OCI-LY7 (cell line): ENCODE measurements at regions not wholly inside any gene's neighbourhood (a gene's known extent, or its start where the extent isn't known, plus 50 kb on each side); places are given as distances from the start of the nearest gene placed in this dataset.

Source experiments
- EZH2phosphoT487 ChIP-seq: fragments of 200-600 bp; sonication (generic); IDR thresholded peaks from 2 replicates; pipeline ENCODE4 v1.6.1; 2018; ENCODE audit warnings: low read depth, borderline replicate concordance, mild to moderate bottlenecking, mixed run types, antibody characterized with exemption, low read length, moderate library complexity, mixed read lengths
- TF ChIP-seq, protein P1 (sequence below): fragments of 200-600 bp; sonication (generic); conservative IDR thresholded peaks from 2 replicates; pipeline ENCODE4 v1.5.1; 2014; ENCODE audit warnings: mild to moderate bottlenecking, antibody characterized with exemption, low read length, moderate library complexity, mixed read lengths

DNA sequence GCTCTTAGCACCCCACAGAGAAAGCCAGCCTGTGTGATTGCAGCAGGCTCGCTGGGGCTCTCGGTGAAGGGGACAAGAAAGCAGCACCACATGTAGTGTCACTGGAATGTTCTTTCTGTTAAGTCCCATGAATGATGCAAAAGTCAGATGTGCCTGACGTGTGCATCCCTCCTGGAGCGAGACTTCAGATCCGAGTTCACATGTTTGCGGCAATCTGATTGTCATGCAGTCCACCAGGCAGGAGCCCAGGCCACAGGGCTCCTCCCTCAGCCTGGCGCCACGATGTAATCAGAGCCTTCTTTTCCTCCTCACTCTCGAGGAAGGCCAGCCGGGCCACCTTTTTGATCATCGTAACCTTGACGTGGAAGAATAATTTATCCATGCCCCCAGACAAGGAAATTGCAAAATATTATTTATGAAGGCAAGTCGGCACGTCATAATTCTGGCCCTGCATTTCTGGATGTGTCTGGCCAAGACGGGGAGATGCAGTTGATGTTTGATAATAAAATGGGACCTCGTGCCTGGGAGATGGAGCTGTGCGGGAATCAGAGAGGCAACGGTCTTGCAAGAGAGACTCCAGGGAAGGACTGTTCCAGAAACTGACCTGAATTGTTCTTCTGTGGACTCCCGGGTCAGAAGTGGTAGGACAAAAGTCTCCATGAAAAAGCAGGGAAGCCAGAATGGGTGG is 214.6 kb downstream of the PHETA1 start:
- TF ChIP-seq, protein P1, sequence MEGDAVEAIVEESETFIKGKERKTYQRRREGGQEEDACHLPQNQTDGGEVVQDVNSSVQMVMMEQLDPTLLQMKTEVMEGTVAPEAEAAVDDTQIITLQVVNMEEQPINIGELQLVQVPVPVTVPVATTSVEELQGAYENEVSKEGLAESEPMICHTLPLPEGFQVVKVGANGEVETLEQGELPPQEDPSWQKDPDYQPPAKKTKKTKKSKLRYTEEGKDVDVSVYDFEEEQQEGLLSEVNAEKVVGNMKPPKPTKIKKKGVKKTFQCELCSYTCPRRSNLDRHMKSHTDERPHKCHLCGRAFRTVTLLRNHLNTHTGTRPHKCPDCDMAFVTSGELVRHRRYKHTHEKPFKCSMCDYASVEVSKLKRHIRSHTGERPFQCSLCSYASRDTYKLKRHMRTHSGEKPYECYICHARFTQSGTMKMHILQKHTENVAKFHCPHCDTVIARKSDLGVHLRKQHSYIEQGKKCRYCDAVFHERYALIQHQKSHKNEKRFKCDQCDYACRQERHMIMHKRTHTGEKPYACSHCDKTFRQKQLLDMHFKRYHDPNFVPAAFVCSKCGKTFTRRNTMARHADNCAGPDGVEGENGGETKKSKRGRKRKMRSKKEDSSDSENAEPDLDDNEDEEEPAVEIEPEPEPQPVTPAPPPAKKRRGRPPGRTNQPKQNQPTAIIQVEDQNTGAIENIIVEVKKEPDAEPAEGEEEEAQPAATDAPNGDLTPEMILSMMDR: no peak
- TF ChIP-seq EZH2phosphoT487: no peak
